Progenitor cell of endocrine pancreas (in vitro differentiated cells): ENCODE measurements at regions not wholly inside any gene's neighbourhood (a gene's known extent, or its start where the extent isn't known, plus 50 kb on each side); places are given as distances from the start of the nearest gene placed in this dataset.

Experiments used
- DNase-seq: peaks from one replicate; pipeline ENCODE4 v3.0.0; 2021; ENCODE audit warnings: low spot score; ENCODE audit not compliant: unreplicated experiment
- H3K27ac Mint-ChIP-seq: 2 replicates; pipeline ENCODE4 v1.8.0; 2021; ENCODE audit warnings: mild to moderate bottlenecking, moderate library complexity, mixed read lengths
- H3K27me3 Mint-ChIP-seq: 2 replicates; pipeline ENCODE4 v1.8.0; 2021; ENCODE audit warnings: mixed read lengths
- H3K36me3 Mint-ChIP-seq: 2 replicates; pipeline ENCODE4 v1.8.0; 2022; ENCODE audit warnings: mixed read lengths; ENCODE audit not compliant: insufficient read depth
- H3K4me1 Mint-ChIP-seq: 2 replicates; pipeline ENCODE4 v1.8.0; 2021; ENCODE audit warnings: low read depth, mixed read lengths
- H3K4me3 Mint-ChIP-seq: 2 replicates; pipeline ENCODE4 v1.8.0; 2021; ENCODE audit warnings: low read depth, mild to moderate bottlenecking, moderate library complexity, mixed read lengths
- H3K9me3 Mint-ChIP-seq: 2 replicates; pipeline ENCODE4 v1.8.0; 2021; ENCODE audit warnings: low read depth, mixed read lengths
- CTCF ChIP-seq: fragments of 200-600 bp; sonication (generic); IDR thresholded peaks from one replicate; pipeline ENCODE4 v1.5.0; 2021; ENCODE audit warnings: antibody characterized with exemption, mild to moderate bottlenecking; ENCODE audit not compliant: unreplicated experiment

- H3K27me3 Mint-ChIP-seq, result no peaks in the 10 kb centered on the region
- peaks cover 14% of the 10 kb centered on the region for H3K36me3 Mint-ChIP-seq
- no peak overlapping the region for H3K27ac Mint-ChIP-seq
- H3K4me3 Mint-ChIP-seq, result no peak overlapping the region
- no peak for DNase-seq
- no peak for TF ChIP-seq CTCF
- no peaks in the 10 kb centered on the region for H3K4me1 Mint-ChIP-seq
- peaks cover 57% of the 10 kb centered on the region for H3K9me3 Mint-ChIP-seq
These were observed 1462.4 kb downstream of the UQCRFS1 start for GRCh38 chr19:27750391-27751043.

- no peak overlapping the region for H3K4me3 Mint-ChIP-seq
- DNase-seq, result no peak
- H3K36me3 Mint-ChIP-seq, result peaks cover 24% of the 10 kb centered on the region
- H3K27me3 Mint-ChIP-seq, result no peaks in the 10 kb centered on the region
- H3K27ac Mint-ChIP-seq, result no peak overlapping the region
- H3K4me1 Mint-ChIP-seq, result no peaks in the 10 kb centered on the region
- H3K9me3 Mint-ChIP-seq, result peaks cover 43% of the 10 kb centered on the region
- no peak for TF ChIP-seq CTCF
These were observed 1464.3 kb downstream of the UQCRFS1 start for GRCh38 chr19:27748551-27749152.

- no peaks in the 10 kb centered on the region for H3K27me3 Mint-ChIP-seq
- no peak for TF ChIP-seq CTCF
- H3K36me3 Mint-ChIP-seq, result peaks cover 38% of the 10 kb centered on the region
- H3K9me3 Mint-ChIP-seq, result peaks cover 31% of the 10 kb centered on the region
- no peak overlapping the region for H3K27ac Mint-ChIP-seq
- no peak overlapping the region for H3K4me3 Mint-ChIP-seq
- no peak for DNase-seq
- H3K4me1 Mint-ChIP-seq, result no peaks in the 10 kb centered on the region
These were observed 1466.1 kb downstream of the UQCRFS1 start for GRCh38 chr19:27746691-27747380.

- H3K27ac Mint-ChIP-seq, result no peak overlapping the region
- H3K4me1 Mint-ChIP-seq, result no peaks in the 10 kb centered on the region
- no peak overlapping the region for H3K4me3 Mint-ChIP-seq
- no peaks in the 10 kb centered on the region for H3K27me3 Mint-ChIP-seq
- peaks cover 28% of the 10 kb centered on the region for H3K9me3 Mint-ChIP-seq
- peaks cover 36% of the 10 kb centered on the region for H3K36me3 Mint-ChIP-seq
- TF ChIP-seq CTCF, result no peak
- no peak for DNase-seq
These were observed 1466.9 kb downstream of the UQCRFS1 start for GRCh38 chr19:27745978-27746542.

- H3K27ac Mint-ChIP-seq, result no peak overlapping the region
- no peaks in the 10 kb centered on the region for H3K27me3 Mint-ChIP-seq
- no peak overlapping the region for H3K4me3 Mint-ChIP-seq
- peaks cover 35% of the 10 kb centered on the region for H3K9me3 Mint-ChIP-seq
- no peaks in the 10 kb centered on the region for H3K4me1 Mint-ChIP-seq
- no peak for DNase-seq
- H3K36me3 Mint-ChIP-seq, result peaks cover 36% of the 10 kb centered on the region
- no peak for TF ChIP-seq CTCF
These were observed 1467.8 kb downstream of the UQCRFS1 start for GRCh38 chr19:27744926-27745768.
